ENCODE measurements at regions not wholly inside any gene's neighbourhood (a gene's known extent, or its start where the extent isn't known, plus 50 kb on each side); places are given as distances from the start of the nearest gene placed in this dataset.

- TF ChIP-seq CTCF (conservative IDR thresholded peaks at IDR 0.05), result no peak
- no peak for TF ChIP-seq EZH2 (IDR thresholded peaks at IDR 0.05; ENCODE audit: low read depth)
Observed at GRCh38 chr3:144106970-144107369, 135.3 kb downstream of the DIPK2A start.

All from PC-9 (cell line).